ENCODE measurements at regions not wholly inside any gene's neighbourhood (a gene's known extent, or its start where the extent isn't known, plus 50 kb on each side); places are given as distances from the start of the nearest gene placed in this dataset.
"Not testable (repeated sequence)": the region's sequence is repeated elsewhere in the genome, so short reads cannot be mapped to it uniquely, and the experiment has no call there.

- H3K9me3 Mint-ChIP-seq (ENCODE audit: unreplicated experiment); H3K4me1 ChIP-seq; H3K36me3 ChIP-seq (ENCODE audit: control insufficient read depth, insufficient read depth, low read length); H3K27ac Mint-ChIP-seq (ENCODE audit: unreplicated experiment); DNase-seq; intact Hi-C loops (cut with micrococcal nuclease; ENCODE audit: unreplicated experiment); H3K4me3 Mint-ChIP-seq (ENCODE audit: unreplicated experiment); BruUV-seq (replicated peaks); H3K27me3 ChIP-seq (replicated peaks; ENCODE audit: control insufficient read depth, insufficient read depth, low read length); H3K4me3 ChIP-seq (ENCODE audit: low read depth, low read length); H3K4me1 Mint-ChIP-seq (ENCODE audit: low read depth, unreplicated experiment); H3K36me3 Mint-ChIP-seq (ENCODE audit: insufficient read depth, unreplicated experiment); CTCF ChIA-PET; H3K27me3 Mint-ChIP-seq (ENCODE audit: insufficient read depth, unreplicated experiment); POLR2A ChIA-PET; H3K9me3 ChIP-seq: not testable (repeated sequence)
Measured at GRCh38 chr2:87295135-87295534, 273.5 kb upstream of the PLGLB1 start.

- H3K4me3 ChIP-seq (ENCODE audit: low read depth, low read length); H3K27ac Mint-ChIP-seq (ENCODE audit: unreplicated experiment); DNase-seq; H3K27me3 ChIP-seq (replicated peaks; ENCODE audit: control insufficient read depth, insufficient read depth, low read length); H3K4me3 Mint-ChIP-seq (ENCODE audit: unreplicated experiment); POLR2A ChIA-PET; H3K9me3 ChIP-seq; CTCF ChIA-PET; H3K4me1 ChIP-seq; intact Hi-C loops (cut with micrococcal nuclease; ENCODE audit: unreplicated experiment); BruUV-seq (replicated peaks); H3K36me3 Mint-ChIP-seq (ENCODE audit: insufficient read depth, unreplicated experiment); H3K36me3 ChIP-seq (ENCODE audit: control insufficient read depth, insufficient read depth, low read length); H3K27me3 Mint-ChIP-seq (ENCODE audit: insufficient read depth, unreplicated experiment): not testable (repeated sequence)
- Mint-ChIP-seq H3K4me1 (ENCODE audit: low read depth, unreplicated experiment) (peaks cover 14% of the 10 kb centered on the region), H3K9me3 (ENCODE audit: unreplicated experiment) (peaks cover 11% of the 10 kb centered on the region)
Measured at GRCh38 chr2:87301349-87301748, 279.7 kb upstream of the PLGLB1 start.

GRCh38 chr2:87301871-87302270, 280.2 kb upstream of the PLGLB1 start:
- BruUV-seq (replicated peaks); H3K36me3 ChIP-seq (ENCODE audit: control insufficient read depth, insufficient read depth, low read length); POLR2A ChIA-PET; intact Hi-C loops (cut with micrococcal nuclease; ENCODE audit: unreplicated experiment); CTCF ChIA-PET; H3K27me3 Mint-ChIP-seq (ENCODE audit: insufficient read depth, unreplicated experiment); H3K36me3 Mint-ChIP-seq (ENCODE audit: insufficient read depth, unreplicated experiment); H3K9me3 ChIP-seq; H3K4me1 ChIP-seq; H3K4me3 ChIP-seq (ENCODE audit: low read depth, low read length); H3K4me3 Mint-ChIP-seq (ENCODE audit: unreplicated experiment); H3K27ac Mint-ChIP-seq (ENCODE audit: unreplicated experiment); H3K27me3 ChIP-seq (replicated peaks; ENCODE audit: control insufficient read depth, insufficient read depth, low read length); DNase-seq: not testable (repeated sequence)
- Mint-ChIP-seq H3K4me1 (ENCODE audit: low read depth, unreplicated experiment) (peaks cover 14% of the 10 kb centered on the region), H3K9me3 (ENCODE audit: unreplicated experiment) (peaks cover 11% of the 10 kb centered on the region)

DNA sequence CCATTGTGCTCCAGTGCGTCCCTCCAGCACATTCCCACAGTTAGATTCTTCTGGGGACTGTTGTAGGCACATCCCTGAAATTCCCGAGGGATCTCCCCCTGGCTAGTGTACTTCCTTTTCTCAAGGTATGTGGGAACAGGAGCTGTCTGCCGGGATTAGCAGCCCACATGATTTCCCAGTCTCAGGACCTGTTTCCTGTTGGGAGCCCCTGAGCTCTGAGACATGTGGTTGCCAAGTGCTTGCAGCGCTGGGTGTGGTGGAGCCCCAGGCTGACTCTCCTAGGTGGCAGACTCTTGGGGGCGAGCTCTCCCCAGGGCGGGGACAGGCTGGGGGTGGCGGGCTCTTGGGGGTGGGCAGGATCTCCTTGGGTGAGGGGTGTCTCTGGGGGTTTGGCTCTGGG, 287.0 kb upstream of the PLGLB1 start:
- intact Hi-C loops (cut with micrococcal nuclease; ENCODE audit: unreplicated experiment); H3K27ac Mint-ChIP-seq (ENCODE audit: unreplicated experiment); H3K36me3 ChIP-seq (ENCODE audit: control insufficient read depth, insufficient read depth, low read length); H3K4me1 Mint-ChIP-seq (ENCODE audit: low read depth, unreplicated experiment); H3K4me3 Mint-ChIP-seq (ENCODE audit: unreplicated experiment); H3K4me1 ChIP-seq; H3K4me3 ChIP-seq (ENCODE audit: low read depth, low read length); H3K27me3 ChIP-seq (replicated peaks; ENCODE audit: control insufficient read depth, insufficient read depth, low read length); CTCF ChIA-PET; BruUV-seq (replicated peaks); H3K36me3 Mint-ChIP-seq (ENCODE audit: insufficient read depth, unreplicated experiment); H3K9me3 ChIP-seq; H3K27me3 Mint-ChIP-seq (ENCODE audit: insufficient read depth, unreplicated experiment); POLR2A ChIA-PET; DNase-seq; H3K9me3 Mint-ChIP-seq (ENCODE audit: unreplicated experiment): not testable (repeated sequence)

DNA sequence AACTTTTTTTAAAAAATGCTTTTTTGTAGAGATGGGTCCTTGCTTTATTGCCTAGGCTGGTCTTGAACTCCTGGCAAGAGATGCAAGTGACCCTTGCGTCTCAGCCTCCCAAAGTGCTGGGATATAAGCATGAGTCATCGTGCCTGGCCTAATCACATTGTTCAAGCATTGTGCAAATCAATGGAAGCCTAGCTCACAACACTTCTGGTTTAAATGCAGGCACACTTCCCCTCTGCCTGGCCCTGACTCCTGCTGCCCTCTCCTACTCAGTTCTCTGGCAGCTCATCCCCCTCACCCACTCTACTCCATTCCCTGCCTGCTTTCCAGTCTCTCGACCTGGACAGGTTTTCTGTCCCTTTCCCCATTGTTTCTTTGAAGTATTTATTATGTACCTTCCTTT, 288.1 kb upstream of the PLGLB1 start:
- H3K36me3 Mint-ChIP-seq (ENCODE audit: insufficient read depth, unreplicated experiment); H3K4me1 Mint-ChIP-seq (ENCODE audit: low read depth, unreplicated experiment); H3K27me3 Mint-ChIP-seq (ENCODE audit: insufficient read depth, unreplicated experiment); intact Hi-C loops (cut with micrococcal nuclease; ENCODE audit: unreplicated experiment); H3K9me3 Mint-ChIP-seq (ENCODE audit: unreplicated experiment); H3K36me3 ChIP-seq (ENCODE audit: control insufficient read depth, insufficient read depth, low read length); H3K4me3 Mint-ChIP-seq (ENCODE audit: unreplicated experiment); DNase-seq; H3K4me1 ChIP-seq; H3K27ac Mint-ChIP-seq (ENCODE audit: unreplicated experiment); POLR2A ChIA-PET; BruUV-seq (replicated peaks); H3K27me3 ChIP-seq (replicated peaks; ENCODE audit: control insufficient read depth, insufficient read depth, low read length); H3K4me3 ChIP-seq (ENCODE audit: low read depth, low read length); CTCF ChIA-PET; H3K9me3 ChIP-seq: not testable (repeated sequence)

DNA sequence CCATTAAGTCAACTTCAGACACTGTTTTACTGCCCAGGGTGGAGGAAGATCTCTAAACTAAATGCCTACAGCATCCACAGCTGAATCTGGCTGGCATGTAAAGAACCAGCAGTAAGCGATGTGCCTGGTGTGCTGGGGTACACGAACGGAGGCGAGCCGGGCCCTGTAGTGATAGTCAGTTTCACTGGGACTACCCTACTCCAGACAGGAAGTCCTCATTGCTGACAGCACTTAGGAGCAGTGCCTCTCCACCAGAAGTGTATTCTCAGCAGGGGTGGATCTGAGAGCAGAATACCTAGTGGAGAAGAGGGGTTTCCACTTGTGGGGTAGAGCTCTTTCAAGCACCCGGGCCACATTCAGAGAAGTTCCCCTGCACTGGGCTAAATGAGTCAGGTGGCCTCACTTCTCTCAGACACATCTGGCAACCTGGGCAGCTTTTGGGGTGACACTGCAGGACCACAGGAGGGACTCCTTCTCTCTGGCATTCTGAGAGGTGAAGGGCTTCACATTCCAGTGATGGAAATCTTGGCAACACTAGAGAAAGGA, 290.3 kb upstream of the PLGLB1 start:
- H3K4me1 ChIP-seq; H3K9me3 Mint-ChIP-seq (ENCODE audit: unreplicated experiment); H3K36me3 ChIP-seq (ENCODE audit: control insufficient read depth, insufficient read depth, low read length); H3K27me3 Mint-ChIP-seq (ENCODE audit: insufficient read depth, unreplicated experiment); H3K27me3 ChIP-seq (replicated peaks; ENCODE audit: control insufficient read depth, insufficient read depth, low read length); H3K4me1 Mint-ChIP-seq (ENCODE audit: low read depth, unreplicated experiment); H3K36me3 Mint-ChIP-seq (ENCODE audit: insufficient read depth, unreplicated experiment); H3K4me3 Mint-ChIP-seq (ENCODE audit: unreplicated experiment); DNase-seq; POLR2A ChIA-PET; BruUV-seq (replicated peaks); H3K9me3 ChIP-seq; H3K27ac Mint-ChIP-seq (ENCODE audit: unreplicated experiment); intact Hi-C loops (cut with micrococcal nuclease; ENCODE audit: unreplicated experiment); H3K4me3 ChIP-seq (ENCODE audit: low read depth, low read length); CTCF ChIA-PET: not testable (repeated sequence)

DNA sequence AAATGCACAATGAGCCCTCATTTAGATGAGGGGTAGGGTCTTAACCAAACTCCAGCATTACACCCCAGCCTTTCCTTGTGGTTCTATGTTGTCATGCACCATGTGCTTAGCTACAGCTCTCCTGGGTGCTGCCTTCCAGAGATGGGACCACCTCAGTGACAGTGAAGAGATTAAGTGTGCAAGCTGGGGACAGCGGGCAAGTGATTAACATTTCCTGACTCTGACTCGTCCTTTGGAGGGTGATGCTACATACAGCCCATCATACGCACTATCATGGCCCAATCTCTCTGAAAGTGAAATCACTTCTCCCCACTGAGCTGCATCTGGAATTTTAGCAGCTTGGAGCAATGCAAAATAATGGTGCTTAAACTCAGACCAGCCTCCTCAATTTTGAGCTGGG, 293.0 kb upstream of the PLGLB1 start:
- H3K9me3 Mint-ChIP-seq (ENCODE audit: unreplicated experiment); intact Hi-C loops (cut with micrococcal nuclease; ENCODE audit: unreplicated experiment); DNase-seq; CTCF ChIA-PET; H3K36me3 Mint-ChIP-seq (ENCODE audit: insufficient read depth, unreplicated experiment); H3K36me3 ChIP-seq (ENCODE audit: control insufficient read depth, insufficient read depth, low read length); H3K27ac Mint-ChIP-seq (ENCODE audit: unreplicated experiment); H3K9me3 ChIP-seq; H3K4me1 Mint-ChIP-seq (ENCODE audit: low read depth, unreplicated experiment); POLR2A ChIA-PET; H3K27me3 ChIP-seq (replicated peaks; ENCODE audit: control insufficient read depth, insufficient read depth, low read length); H3K4me1 ChIP-seq; H3K4me3 ChIP-seq (ENCODE audit: low read depth, low read length); H3K4me3 Mint-ChIP-seq (ENCODE audit: unreplicated experiment); BruUV-seq (replicated peaks); H3K27me3 Mint-ChIP-seq (ENCODE audit: insufficient read depth, unreplicated experiment): not testable (repeated sequence)
